Neutrophil (primary cell): ENCODE measurements at regions not wholly inside any gene's neighbourhood (a gene's known extent, or its start where the extent isn't known, plus 50 kb on each side); places are given as distances from the start of the nearest gene placed in this dataset.
"Not testable (repeated sequence)": the region's sequence is repeated elsewhere in the genome, so short reads cannot be mapped to it uniquely, and the experiment has no call there.

Experiments used
- H3K27ac ChIP-seq: fragments of 200-600 bp; sonication (generic); 2 replicates; pipeline ENCODE4 v1.5.1; 2016; ENCODE audit warnings: mild to moderate bottlenecking, moderate library complexity
- H3K27me3 ChIP-seq: fragments of 200-600 bp; sonication (generic); 2 replicates; pipeline ENCODE4 v1.6.0; 2016; ENCODE audit warnings: mild to moderate bottlenecking
- H3K36me3 ChIP-seq: fragments of 200-600 bp; sonication (generic); 2 replicates; pipeline ENCODE4 v1.5.1; 2017
- H3K4me1 ChIP-seq, 2 experiments: fragments of 200-600 bp in 1 of 2; sonication (generic) in 1 of 2; 1 replicate in 1 of 2; 2 replicates in 1 of 2; pipeline versions ENCODE4 v1.5.1 to v1.6.1; 2013 to 2016; ENCODE audit warnings: low read depth in 1 of 2, low read length in 1 of 2, mild to moderate bottlenecking in 1 of 2, moderate library complexity in 1 of 2; ENCODE audit not compliant: control insufficient read depth in 1 of 2, insufficient read depth in 1 of 2
- H3K4me3 ChIP-seq, 2 experiments: fragments of 200-600 bp in 1 of 2; sonication (generic) in 1 of 2; 1 replicate in 1 of 2; 2 replicates in 1 of 2; pipeline ENCODE4 v1.5.1; 2013 to 2016; ENCODE audit warnings: low read depth in 1 of 2, low read length in 1 of 2, mild to moderate bottlenecking in 1 of 2, moderate library complexity in 1 of 2
- H3K9me3 ChIP-seq: fragments of 200-600 bp; sonication (generic); 2 replicates; pipeline ENCODE4 v1.5.1; 2016
- CTCF ChIP-seq: fragments of 200-600 bp; sonication (generic); IDR thresholded peaks from 2 replicates; pipeline ENCODE4 v1.5.1; 2016; ENCODE audit warnings: antibody characterized with exemption

DNA sequence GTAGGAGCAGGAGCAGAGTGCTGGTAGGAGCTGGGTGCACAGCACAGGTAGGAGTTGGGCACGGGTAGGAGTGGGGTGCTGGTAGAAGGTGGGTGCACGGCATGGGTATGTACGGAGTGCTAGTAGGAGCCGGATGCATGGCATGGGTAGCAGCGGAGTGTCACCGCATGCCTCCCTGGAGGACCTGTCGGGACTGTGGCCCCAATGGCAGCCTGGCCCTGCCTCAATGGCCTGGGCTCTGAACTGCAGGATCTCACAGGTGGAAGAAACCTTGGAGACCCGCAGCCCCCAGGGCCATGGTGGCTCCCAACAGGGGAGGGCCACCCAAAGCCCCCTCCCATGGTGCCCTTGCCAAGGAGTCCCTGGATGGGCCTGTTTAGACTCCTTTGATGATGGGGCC, 1146.0 kb downstream of the UQCRFS1 start:
- H3K9me3 ChIP-seq, result no peaks in the 10 kb centered on the region
- no peak overlapping the region for H3K27ac ChIP-seq
- no peak for TF ChIP-seq CTCF
- no peaks in the 10 kb centered on the region for H3K27me3 ChIP-seq
- H3K4me3 ChIP-seq, result no peak overlapping the region
- H3K36me3 ChIP-seq, result no peaks in the 10 kb centered on the region
- no peaks in the 10 kb centered on the region for H3K4me1 ChIP-seq

DNA sequence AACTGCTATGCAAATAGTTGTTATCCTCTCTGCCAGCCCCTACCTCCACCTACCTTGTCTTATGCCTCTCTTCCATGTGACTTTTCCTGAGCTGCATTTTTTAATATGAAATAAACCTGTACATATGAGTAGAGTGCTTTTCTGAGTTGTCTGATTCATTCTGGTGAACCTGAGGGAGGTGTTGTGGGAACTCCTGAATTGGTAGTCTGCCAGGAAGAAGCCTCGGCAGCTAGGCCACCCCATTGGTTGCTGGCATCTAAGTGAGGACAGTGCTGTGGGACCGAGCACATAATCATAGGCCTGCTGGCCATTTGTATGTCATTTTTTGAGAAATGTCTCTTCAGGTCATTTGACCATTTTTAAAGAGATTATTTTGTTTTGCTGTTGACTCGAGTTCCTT, 1146.8 kb downstream of the UQCRFS1 start:
- Histone ChIP-seq H3K4me3 (no peak overlapping the region), H3K36me3 (no peaks in the 10 kb centered on the region), H3K27ac (no peak overlapping the region), H3K27me3 (no peaks in the 10 kb centered on the region), H3K9me3 (no peaks in the 10 kb centered on the region), H3K4me1 (no peaks in the 10 kb centered on the region)
- no peak for TF ChIP-seq CTCF

GRCh38 chr19:28065026-28065425, 1147.9 kb downstream of the UQCRFS1 start:
- no peaks in the 10 kb centered on the region for H3K27me3 ChIP-seq
- H3K9me3 ChIP-seq, result no peaks in the 10 kb centered on the region
- no peak overlapping the region for H3K4me3 ChIP-seq
- no peaks in the 10 kb centered on the region for H3K36me3 ChIP-seq
- no peak for TF ChIP-seq CTCF
- no peaks in the 10 kb centered on the region for H3K4me1 ChIP-seq
- H3K27ac ChIP-seq, result no peak overlapping the region

- TF ChIP-seq CTCF, result no peak
- Histone ChIP-seq H3K4me3 (no peak overlapping the region), H3K4me1 (no peaks in the 10 kb centered on the region), H3K27ac (no peak overlapping the region), H3K27me3 (no peaks in the 10 kb centered on the region), H3K36me3 (no peaks in the 10 kb centered on the region), H3K9me3 (no peaks in the 10 kb centered on the region)
Measured at GRCh38 chr19:28063702-28064101, 1149.2 kb downstream of the UQCRFS1 start.

GRCh38 chr19:28061111-28061510, 1151.8 kb downstream of the UQCRFS1 start:
- no peak for TF ChIP-seq CTCF
- Histone ChIP-seq H3K4me3 (no peak overlapping the region), H3K27me3 (no peaks in the 10 kb centered on the region), H3K4me1 (no peaks in the 10 kb centered on the region), H3K36me3 (no peaks in the 10 kb centered on the region), H3K9me3 (no peaks in the 10 kb centered on the region), H3K27ac (no peak overlapping the region)

DNA sequence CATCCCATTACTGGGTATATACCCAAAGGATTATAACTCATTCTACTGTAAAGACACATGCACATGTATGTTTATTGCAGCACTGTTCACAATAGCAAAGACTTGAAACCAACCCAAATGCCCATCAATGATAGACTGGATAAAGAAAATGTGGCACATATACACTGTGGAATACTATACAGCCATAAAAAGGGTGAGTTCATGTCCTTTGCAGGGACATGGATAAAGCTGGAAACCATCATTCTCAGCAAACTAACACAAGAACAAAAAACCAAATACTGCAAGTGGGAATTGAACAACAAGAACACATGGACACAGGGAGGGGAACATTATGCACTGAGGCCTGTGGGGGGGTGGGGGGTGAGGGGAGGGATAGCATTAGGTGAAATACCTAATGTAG, 1155.9 kb downstream of the UQCRFS1 start:
- not testable (repeated sequence) for H3K27me3 ChIP-seq, H3K4me3 ChIP-seq, H3K9me3 ChIP-seq, H3K27ac ChIP-seq, H3K36me3 ChIP-seq, H3K4me1 ChIP-seq
